ENCODE measurements at regions not wholly inside any gene's neighbourhood (a gene's known extent, or its start where the extent isn't known, plus 50 kb on each side); places are given as distances from the start of the nearest gene placed in this dataset.

DNA sequence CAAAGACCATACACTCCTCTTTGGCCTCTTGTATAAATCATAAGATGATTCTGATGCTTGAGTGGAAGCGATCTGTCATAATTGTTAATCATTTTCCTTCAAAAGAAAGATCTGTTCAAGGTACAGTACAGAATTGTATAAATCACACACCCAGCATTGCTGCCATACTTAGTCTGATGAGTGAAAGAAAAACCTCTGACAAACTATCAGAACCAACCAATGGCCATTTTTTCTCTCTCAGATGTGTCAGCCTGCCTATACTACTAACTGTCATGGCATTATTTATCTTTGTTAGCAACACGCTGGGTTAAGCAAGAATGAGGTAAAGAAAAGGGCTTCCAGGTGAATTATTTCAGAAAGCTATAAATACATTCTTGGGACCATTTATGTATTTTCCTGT is 1112.7 kb upstream of the TENM4 start:
- H3K4me3 ChIP-seq (ENCODE audit: control insufficient read depth, low read depth, low read length), result no peak overlapping the region
- no peak for DNase-seq (ENCODE audit: low read depth)
- TF ChIP-seq, protein P1, sequence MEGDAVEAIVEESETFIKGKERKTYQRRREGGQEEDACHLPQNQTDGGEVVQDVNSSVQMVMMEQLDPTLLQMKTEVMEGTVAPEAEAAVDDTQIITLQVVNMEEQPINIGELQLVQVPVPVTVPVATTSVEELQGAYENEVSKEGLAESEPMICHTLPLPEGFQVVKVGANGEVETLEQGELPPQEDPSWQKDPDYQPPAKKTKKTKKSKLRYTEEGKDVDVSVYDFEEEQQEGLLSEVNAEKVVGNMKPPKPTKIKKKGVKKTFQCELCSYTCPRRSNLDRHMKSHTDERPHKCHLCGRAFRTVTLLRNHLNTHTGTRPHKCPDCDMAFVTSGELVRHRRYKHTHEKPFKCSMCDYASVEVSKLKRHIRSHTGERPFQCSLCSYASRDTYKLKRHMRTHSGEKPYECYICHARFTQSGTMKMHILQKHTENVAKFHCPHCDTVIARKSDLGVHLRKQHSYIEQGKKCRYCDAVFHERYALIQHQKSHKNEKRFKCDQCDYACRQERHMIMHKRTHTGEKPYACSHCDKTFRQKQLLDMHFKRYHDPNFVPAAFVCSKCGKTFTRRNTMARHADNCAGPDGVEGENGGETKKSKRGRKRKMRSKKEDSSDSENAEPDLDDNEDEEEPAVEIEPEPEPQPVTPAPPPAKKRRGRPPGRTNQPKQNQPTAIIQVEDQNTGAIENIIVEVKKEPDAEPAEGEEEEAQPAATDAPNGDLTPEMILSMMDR (conservative IDR thresholded peaks at IDR 0.05; ENCODE audit: control insufficient read depth, insufficient read depth, low read depth, low read length), result no peak

- no peak for DNase-seq (ENCODE audit: low read depth)
- TF ChIP-seq, protein P1 (conservative IDR thresholded peaks at IDR 0.05; ENCODE audit: control insufficient read depth, insufficient read depth, low read depth, low read length), result no peak
- H3K4me3 ChIP-seq (ENCODE audit: control insufficient read depth, low read depth, low read length), result no peak overlapping the region
These were observed 1101.9 kb upstream of the TENM4 start for GRCh38 chr11:80542704-80543103.

DNA sequence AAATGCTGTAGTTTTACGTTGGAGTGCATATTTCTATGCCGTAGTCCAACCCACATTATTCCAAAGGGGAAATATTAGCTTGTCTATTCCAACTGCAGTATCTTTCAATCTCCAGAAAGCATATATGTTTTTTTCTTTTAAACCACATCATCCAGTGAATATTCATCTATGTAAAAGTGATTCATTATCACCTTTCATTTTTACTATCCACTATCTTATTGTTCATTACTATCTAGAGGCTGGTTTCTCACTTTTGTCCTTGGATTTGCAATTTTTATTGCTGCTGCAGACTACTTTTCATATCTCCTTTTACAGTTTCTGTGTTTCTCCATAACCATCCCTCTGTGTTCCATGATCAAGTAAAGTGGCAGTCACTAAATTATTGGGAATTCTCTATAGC is 1097.2 kb upstream of the TENM4 start:
- TF ChIP-seq, protein P1 (conservative IDR thresholded peaks at IDR 0.05; ENCODE audit: control insufficient read depth, insufficient read depth, low read depth, low read length), result no peak
- DNase-seq (ENCODE audit: low read depth), result no peak
- H3K4me3 ChIP-seq (ENCODE audit: control insufficient read depth, low read depth, low read length), result no peak overlapping the region

- no peak for DNase-seq (ENCODE audit: low read depth)
- TF ChIP-seq, protein P1 (conservative IDR thresholded peaks at IDR 0.05; ENCODE audit: control insufficient read depth, insufficient read depth, low read depth, low read length), result no peak
- H3K4me3 ChIP-seq (ENCODE audit: control insufficient read depth, low read depth, low read length), result no peak overlapping the region
These were observed 1092.6 kb upstream of the TENM4 start for GRCh38 chr11:80533463-80533862.

DNA sequence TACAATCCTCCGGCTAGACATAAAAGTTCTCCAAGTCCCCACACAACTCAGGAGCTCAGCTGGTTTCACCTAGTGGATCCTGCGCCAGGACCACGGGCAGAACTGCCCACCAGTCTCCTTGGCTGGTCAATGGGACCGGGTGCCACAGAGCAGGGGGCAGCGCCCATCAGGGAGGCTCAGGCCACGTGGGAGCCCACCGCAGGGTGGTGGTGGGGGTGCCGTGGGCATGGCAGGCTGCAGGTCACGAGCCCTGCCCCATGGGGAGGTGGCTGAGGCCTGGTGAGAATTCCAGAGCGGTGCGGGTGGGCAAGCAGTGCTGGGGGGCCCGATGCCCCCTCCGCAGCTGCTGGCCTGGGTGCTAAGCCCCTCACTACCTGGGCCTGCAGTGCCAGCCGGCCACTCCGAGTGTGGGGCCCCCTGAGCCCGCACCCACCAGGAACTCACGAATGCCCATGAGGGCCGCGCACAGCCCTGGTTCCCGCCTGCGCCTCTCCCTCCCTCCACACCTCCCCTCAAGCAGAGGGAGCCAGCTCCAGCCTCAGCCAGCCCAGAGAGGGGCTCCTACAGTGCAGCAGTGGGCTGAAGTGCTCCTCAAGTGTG is 1091.9 kb upstream of the TENM4 start:
- TF ChIP-seq, protein P1 (conservative IDR thresholded peaks at IDR 0.05; ENCODE audit: control insufficient read depth, insufficient read depth, low read depth, low read length), result no peak
- DNase-seq (ENCODE audit: low read depth), result no peak

GRCh38 chr11:80529726-80530125 is 1088.9 kb upstream of the TENM4 start:
- no peak overlapping the region for H3K4me3 ChIP-seq (ENCODE audit: control insufficient read depth, low read depth, low read length)
- DNase-seq (ENCODE audit: low read depth), result no peak
- TF ChIP-seq, protein P1 (conservative IDR thresholded peaks at IDR 0.05; ENCODE audit: control insufficient read depth, insufficient read depth, low read depth, low read length), result no peak

More for the DNA sequence above, 1091.9 kb upstream of the TENM4 start:
- H3K4me3 ChIP-seq (ENCODE audit: control insufficient read depth, low read depth, low read length), result no peak overlapping the region

Data from fibroblast of mammary gland (primary cell).